Adipocyte (in vitro differentiated cells): ENCODE measurements at regions not wholly inside any gene's neighbourhood (a gene's known extent, or its start where the extent isn't known, plus 50 kb on each side); places are given as distances from the start of the nearest gene placed in this dataset.

Experiments
- DNase-seq: peaks from one replicate; pipeline ENCODE4 v3.0.0-alpha.2; 2015; ENCODE audit warnings: low read depth
- H3K27me3 ChIP-seq: replicated peaks from 2 replicates; pipeline ENCODE4 v1.7.0; 2013; ENCODE audit warnings: mild to moderate bottlenecking, low read length, moderate library complexity; ENCODE audit not compliant: control insufficient read depth, insufficient read depth
- H3K36me3 ChIP-seq: 2 replicates; pipeline ENCODE4 v1.7.0; 2013; ENCODE audit warnings: low read length, mild to moderate bottlenecking, moderate library complexity; ENCODE audit not compliant: control insufficient read depth, insufficient read depth, severe bottlenecking
- H3K4me1 ChIP-seq: 2 replicates; pipeline ENCODE4 v1.7.0; 2013; ENCODE audit warnings: mild to moderate bottlenecking, low read length, moderate library complexity; ENCODE audit not compliant: control insufficient read depth, insufficient read depth
- H3K4me3 ChIP-seq: 2 replicates; pipeline ENCODE4 v1.7.0; 2013; ENCODE audit warnings: mild to moderate bottlenecking, low read length, moderate library complexity
- H3K9ac ChIP-seq: 2 replicates; pipeline ENCODE4 v1.7.0; 2013; ENCODE audit warnings: mild to moderate bottlenecking, low read length, moderate library complexity
- H3K9me3 ChIP-seq: 2 replicates; pipeline ENCODE4 v1.7.0; 2013; ENCODE audit warnings: mild to moderate bottlenecking, low read length, moderate library complexity; ENCODE audit not compliant: control insufficient read depth

- Histone ChIP-seq H3K4me1 (no peaks in the 10 kb centered on the region), H3K36me3 (no peaks in the 10 kb centered on the region), H3K9me3 (no peaks in the 10 kb centered on the region), H3K27me3 (no peaks in the 10 kb centered on the region), H3K9ac (no peak overlapping the region), H3K4me3 (no peak overlapping the region)
- no peak for DNase-seq
Measured at GRCh38 chr12:126108247-126108646, 1043.0 kb downstream of the AACS start.

- Histone ChIP-seq H3K9me3 (no peaks in the 10 kb centered on the region), H3K4me1 (no peaks in the 10 kb centered on the region), H3K4me3 (no peak overlapping the region), H3K27me3 (no peaks in the 10 kb centered on the region), H3K36me3 (no peaks in the 10 kb centered on the region), H3K9ac (no peak overlapping the region)
- no peak for DNase-seq
Measured at GRCh38 chr12:126112141-126112540, 1046.9 kb downstream of the AACS start.

GRCh38 chr12:126112849-126113248 lies 1047.6 kb downstream of the AACS start:
- H3K27me3 ChIP-seq = no peaks in the 10 kb centered on the region
- no peak overlapping the region for H3K4me3 ChIP-seq
- no peak overlapping the region for H3K9ac ChIP-seq
- H3K36me3 ChIP-seq = no peaks in the 10 kb centered on the region
- DNase-seq = no peak
- no peaks in the 10 kb centered on the region for H3K4me1 ChIP-seq
- H3K9me3 ChIP-seq = no peaks in the 10 kb centered on the region

DNA sequence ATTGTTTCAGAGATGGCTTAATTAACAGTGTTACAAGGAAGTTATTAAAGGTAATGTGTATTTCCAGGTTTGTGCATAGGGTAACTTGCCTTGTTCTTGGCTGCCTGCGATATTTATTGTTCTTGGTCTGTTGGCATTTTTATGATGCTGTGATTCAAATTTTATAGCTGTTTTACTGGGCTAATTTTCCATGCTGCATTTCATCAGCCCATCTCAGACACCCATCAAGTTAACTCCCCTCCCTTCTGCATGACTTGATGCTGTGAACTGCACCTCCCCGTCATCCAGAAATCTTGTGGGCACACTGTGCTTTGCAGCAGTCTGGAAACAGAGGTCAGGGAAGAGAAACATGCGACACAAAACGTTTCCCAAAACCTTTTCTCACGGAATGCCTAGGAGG lies 1049.2 kb downstream of the AACS start:
- Histone ChIP-seq H3K36me3 (no peaks in the 10 kb centered on the region), H3K4me3 (no peak overlapping the region), H3K9me3 (no peaks in the 10 kb centered on the region), H3K9ac (no peak overlapping the region), H3K27me3 (no peaks in the 10 kb centered on the region), H3K4me1 (no peaks in the 10 kb centered on the region)
- DNase-seq = no peak

DNA sequence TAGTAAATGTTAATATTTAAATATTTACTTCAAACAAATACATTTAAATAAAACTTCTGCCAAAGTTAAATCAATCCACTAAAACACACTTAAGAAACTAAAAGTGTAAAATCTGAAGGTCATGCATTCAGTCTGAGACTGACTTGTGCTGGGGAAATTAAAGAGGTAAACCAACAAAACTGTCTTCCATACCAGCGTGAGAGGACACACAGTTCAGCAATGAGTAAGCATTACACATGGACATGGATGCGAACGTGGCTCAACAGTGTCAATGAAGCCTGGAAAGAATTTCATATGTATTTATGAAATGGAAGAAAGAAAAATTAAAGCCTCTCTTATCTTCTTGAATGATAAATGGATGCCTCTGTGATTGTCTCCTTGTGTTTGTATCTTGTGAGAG lies 1052.3 kb downstream of the AACS start:
- H3K4me1 ChIP-seq = no peaks in the 10 kb centered on the region
- no peaks in the 10 kb centered on the region for H3K36me3 ChIP-seq
- H3K27me3 ChIP-seq = no peaks in the 10 kb centered on the region
- no peak overlapping the region for H3K4me3 ChIP-seq
- no peak overlapping the region for H3K9ac ChIP-seq
- no peaks in the 10 kb centered on the region for H3K9me3 ChIP-seq
- no peak for DNase-seq

GRCh38 chr12:126139355-126139754 lies 1074.1 kb downstream of the AACS start:
- H3K9ac ChIP-seq = no peak overlapping the region
- no peaks in the 10 kb centered on the region for H3K4me1 ChIP-seq
- no peak overlapping the region for H3K4me3 ChIP-seq
- H3K36me3 ChIP-seq = no peaks in the 10 kb centered on the region
- no peaks in the 10 kb centered on the region for H3K27me3 ChIP-seq
- peaks cover 30% of the 10 kb centered on the region for H3K9me3 ChIP-seq
- DNase-seq = no peak

GRCh38 chr12:126144603-126145002 lies 1079.4 kb downstream of the AACS start:
- Histone ChIP-seq H3K27me3 (no peaks in the 10 kb centered on the region), H3K4me3 (no peak overlapping the region), H3K9ac (no peak overlapping the region), H3K9me3 (peaks cover 9% of the 10 kb centered on the region), H3K36me3 (no peaks in the 10 kb centered on the region), H3K4me1 (no peaks in the 10 kb centered on the region)
- no peak for DNase-seq

- H3K27me3 ChIP-seq = no peaks in the 10 kb centered on the region
- H3K36me3 ChIP-seq = no peaks in the 10 kb centered on the region
- H3K4me1 ChIP-seq = no peaks in the 10 kb centered on the region
- H3K9me3 ChIP-seq = no peaks in the 10 kb centered on the region
- H3K4me3 ChIP-seq = no peak overlapping the region
- DNase-seq = no peak
- no peak overlapping the region for H3K9ac ChIP-seq
Measured at GRCh38 chr12:126147321-126147720, 1082.1 kb downstream of the AACS start.

- Histone ChIP-seq H3K4me1 (no peaks in the 10 kb centered on the region), H3K9ac (no peak overlapping the region), H3K36me3 (no peaks in the 10 kb centered on the region), H3K4me3 (no peak overlapping the region), H3K9me3 (peaks cover under 1% of the 10 kb centered on the region), H3K27me3 (no peaks in the 10 kb centered on the region)
- DNase-seq = no peak
Measured at GRCh38 chr12:126156806-126157574, 1091.8 kb downstream of the AACS start.

GRCh38 chr12:126157575-126157966 lies 1092.3 kb downstream of the AACS start:
- Histone ChIP-seq H3K27me3 (no peaks in the 10 kb centered on the region), H3K9me3 (peaks cover 6% of the 10 kb centered on the region), H3K9ac (no peak overlapping the region), H3K36me3 (no peaks in the 10 kb centered on the region), H3K4me3 (no peak overlapping the region), H3K4me1 (no peaks in the 10 kb centered on the region)
- DNase-seq = no peak

DNA sequence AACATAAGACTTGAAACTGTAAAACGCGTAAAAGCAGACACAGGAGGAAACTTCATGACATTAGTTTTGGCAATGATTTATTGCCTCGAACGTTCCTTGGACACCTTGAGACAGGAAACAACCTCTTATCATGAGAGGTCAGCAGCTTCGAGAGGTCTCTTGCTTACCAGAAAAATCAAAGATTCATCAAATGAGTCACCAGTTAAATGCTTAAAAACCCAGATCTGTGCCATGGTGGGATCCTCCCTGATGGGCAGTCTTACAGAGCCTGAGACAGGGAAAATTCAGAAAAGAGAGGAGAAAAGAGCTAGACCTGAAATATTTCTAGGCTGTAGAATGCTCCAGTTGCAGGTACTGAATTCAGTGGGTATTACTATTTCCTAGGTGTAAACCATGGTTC lies 1093.9 kb downstream of the AACS start:
- H3K9ac ChIP-seq = no peak overlapping the region
- no peaks in the 10 kb centered on the region for H3K4me1 ChIP-seq
- H3K27me3 ChIP-seq = no peaks in the 10 kb centered on the region
- peaks cover 6% of the 10 kb centered on the region for H3K9me3 ChIP-seq
- no peaks in the 10 kb centered on the region for H3K36me3 ChIP-seq
- DNase-seq = no peak
- H3K4me3 ChIP-seq = no peak overlapping the region

- peaks cover 6% of the 10 kb centered on the region for H3K9me3 ChIP-seq
Measured at GRCh38 chr12:126160912-126161311, 1095.7 kb downstream of the AACS start.

More at GRCh38 chr12:126160912-126161311, 1095.7 kb downstream of the AACS start:
- H3K36me3 ChIP-seq = no peaks in the 10 kb centered on the region
- no peaks in the 10 kb centered on the region for H3K27me3 ChIP-seq
- DNase-seq = no peak
- no peaks in the 10 kb centered on the region for H3K4me1 ChIP-seq
- H3K9ac ChIP-seq = no peak overlapping the region
- H3K4me3 ChIP-seq = no peak overlapping the region
